IMR-90 (cell line): ENCODE measurements at regions not wholly inside any gene's neighbourhood (a gene's known extent, or its start where the extent isn't known, plus 50 kb on each side); places are given as distances from the start of the nearest gene placed in this dataset.

Experiments
- ATAC-seq: fragments of 200-7000 bp; cut with Tn5 transposase; 2 replicates; pipeline ENCODE4 v1.9.1; 2020; ENCODE audit warnings: low read depth, mild to moderate bottlenecking, moderate library complexity
- BruUV-seq: library from RNA; stranded (reverse); fragments of 400-500 nt; replicated peaks from 2 replicates; lab custom pipeline; 2021; lab: Mats Ljungman, UMichigan
- CTCF ChIA-PET: fragments of 300-600 bp; formaldehyde crosslinking; extraction: SDS; loops from one replicate; lab custom pipeline; 2021; ENCODE audit warnings: antibody characterized with exemption; lab: Yijun Ruan, JAX
- POLR2A ChIA-PET: fragments of 300-600 bp; sonication (Branson Sonifier 250); formaldehyde crosslinking; loops from one replicate; lab custom pipeline; 2022; ENCODE audit warnings: antibody characterized with exemption; ENCODE audit not compliant: unreplicated experiment; lab: Charles Lee
- DNase-seq: peaks from one replicate; pipeline ENCODE4 v3.0.0; 2013
- H2AFZ ChIP-seq: replicated peaks from 2 replicates; pipeline ENCODE3; 2013; ENCODE audit warnings: low read length, mild to moderate bottlenecking; ENCODE audit not compliant: poor library complexity
- H2AK5ac ChIP-seq: 2 replicates; pipeline ENCODE4 v1.6.1; 2013; ENCODE audit warnings: low read depth, low read length, inconsistent platforms
- H2AK9ac ChIP-seq: replicated peaks from 2 replicates; pipeline ENCODE3; 2013; ENCODE audit warnings: mild to moderate bottlenecking, low read depth, low read length, moderate library complexity; ENCODE audit not compliant: poor library complexity
- H2BK120ac ChIP-seq: 2 replicates; pipeline ENCODE4 v1.6.1; 2013; ENCODE audit warnings: low read depth, low read length, inconsistent platforms
- H2BK15ac ChIP-seq: 3 replicates; pipeline ENCODE4 v1.6.1; 2013; ENCODE audit warnings: low read depth, low read length, inconsistent platforms
- H2BK20ac ChIP-seq: 2 replicates; pipeline ENCODE4 v1.6.1; 2013; ENCODE audit warnings: low read depth, mild to moderate bottlenecking, inconsistent platforms, low read length, moderate library complexity
- H2BK5ac ChIP-seq: 2 replicates; pipeline ENCODE4 v1.6.1; 2013; ENCODE audit warnings: mild to moderate bottlenecking, low read depth, low read length, inconsistent platforms; ENCODE audit not compliant: poor library complexity, severe bottlenecking
- H3K14ac ChIP-seq: replicated peaks from 2 replicates; pipeline ENCODE4 v1.6.1; 2013; ENCODE audit warnings: low read depth, low read length, inconsistent platforms
- H3K18ac ChIP-seq: 2 replicates; pipeline ENCODE4 v1.6.1; 2013; ENCODE audit warnings: low read depth, low read length, control low read depth
- H3K23ac ChIP-seq: 2 replicates; pipeline ENCODE4 v1.6.1; 2013; ENCODE audit warnings: low read depth, low read length, inconsistent platforms
- H3K27ac ChIP-seq: 2 replicates; pipeline ENCODE4 v1.5.1; 2013; ENCODE audit warnings: mild to moderate bottlenecking, control low read depth, low read length; ENCODE audit not compliant: insufficient read depth
- H3K27me3 ChIP-seq: 2 replicates; pipeline ENCODE4 v1.6.1; 2013; ENCODE audit warnings: low read length; ENCODE audit not compliant: control insufficient read depth, insufficient read depth
- H3K36me3 ChIP-seq: 2 replicates; pipeline ENCODE4 v1.6.1; 2013; ENCODE audit warnings: low read length, mixed read lengths; ENCODE audit not compliant: control insufficient read depth, insufficient read depth
- H3K4ac ChIP-seq: 2 replicates; pipeline ENCODE4 v1.6.1; 2013; ENCODE audit warnings: low read depth, low read length, inconsistent platforms
- H3K4me1 ChIP-seq: 2 replicates; pipeline ENCODE4 v1.6.1; 2013; ENCODE audit warnings: low read length, mixed read lengths; ENCODE audit not compliant: control insufficient read depth, insufficient read depth
- H3K4me2 ChIP-seq: 2 replicates; pipeline ENCODE4 v1.6.1; 2013; ENCODE audit warnings: low read depth, mild to moderate bottlenecking, control low read depth, low read length, moderate library complexity
- H3K4me3 ChIP-seq: 2 replicates; pipeline ENCODE4 v1.5.1; 2013; ENCODE audit warnings: low read depth, mild to moderate bottlenecking, control low read depth, low read length, moderate library complexity; ENCODE audit not compliant: insufficient read depth
- H3K56ac ChIP-seq: 2 replicates; pipeline ENCODE4 v1.6.1; 2013; ENCODE audit warnings: low read length, inconsistent platforms; ENCODE audit not compliant: insufficient read depth; ENCODE audit errors: extremely low read depth
- H3K79me1 ChIP-seq, 2 experiments: 2 replicates each; pipeline ENCODE4 v1.6.1; 2013; ENCODE audit warnings: low read length in 2 of 2, inconsistent platforms in 1 of 2, low read depth in 1 of 2
- H3K9ac ChIP-seq: 2 replicates; pipeline ENCODE4 v1.6.1; 2013; ENCODE audit warnings: low read depth, low read length, control low read depth
- H3K9me1 ChIP-seq: 2 replicates; pipeline ENCODE4 v1.6.1; 2013; ENCODE audit warnings: low read length, inconsistent platforms; ENCODE audit not compliant: insufficient read depth
- H3K9me3 ChIP-seq: 2 replicates; pipeline ENCODE4 v1.6.1; 2013; ENCODE audit warnings: low read length; ENCODE audit not compliant: control insufficient read depth, insufficient read depth
- H4K20me1 ChIP-seq: 2 replicates; pipeline ENCODE4 v1.6.1; 2013; ENCODE audit warnings: low read length, inconsistent platforms; ENCODE audit not compliant: insufficient read depth
- H4K5ac ChIP-seq: 2 replicates; pipeline ENCODE4 v1.6.1; 2013; ENCODE audit warnings: mild to moderate bottlenecking, low read depth, low read length, control low read depth
- H4K8ac ChIP-seq, 2 experiments: 2 replicates each; pipeline ENCODE4 v1.6.1; 2013; ENCODE audit warnings: low read depth in 2 of 2, low read length in 2 of 2, control low read depth in 1 of 2, inconsistent platforms in 1 of 2
- H4K91ac ChIP-seq: 2 replicates; pipeline ENCODE4 v1.6.1; 2013; ENCODE audit warnings: low read depth, low read length, inconsistent platforms; ENCODE audit not compliant: insufficient read depth
- MAZ ChIP-seq: IDR thresholded peaks from 2 replicates; pipeline ENCODE4 v1.6.1; 2012; ENCODE audit warnings: low read depth, mild to moderate bottlenecking, low read length, improper control_type of control experiment, moderate library complexity, borderline replicate concordance
- USF2 ChIP-seq: fragments of 150-350 bp; IDR thresholded peaks from 2 replicates; pipeline ENCODE4 v1.6.1; 2017; ENCODE audit warnings: mild to moderate bottlenecking, antibody characterized with exemption, low read length, low read depth
- WGBS, 2 experiments: methylation state at CpG; one replicate each; pipeline versions ENCODE4 v1.1.5 to v1.1.7; 2013; ENCODE audit warnings: missing lambda C conversion rate in 2 of 2; ENCODE audit not compliant: insufficient read length in 1 of 2; ENCODE audit errors: extremely low coverage in 2 of 2; 5-methylcytosine and 5-hydroxymethylcytosine counted together
- dilution Hi-C: fragments of 300-500 bp; cut with HindIII; formaldehyde crosslinking; loops from one replicate; pipeline ENCODE4 v1.14.3; 2018; ENCODE audit warnings: low sequenced_read_pairs; ENCODE audit not compliant: unreplicated experiment
- in situ Hi-C: fragments of 300-500 bp; cut with MboI; formaldehyde crosslinking; loops from 3 replicates; pipeline ENCODE4 v1.14.3; 2019; ENCODE audit warnings: low sequenced_read_pairs, inconsistent platforms, mixed read lengths
- intact Hi-C: fragments of 100-400 bp; cut with micrococcal nuclease; formaldehyde crosslinking; loops from 2 replicates; pipeline ENCODE4 v1.10.0; 2022

- no peak overlapping the region for H3K9ac ChIP-seq
- no peak overlapping the region for H3K4me2 ChIP-seq
- in situ Hi-C loops, result no loop called here
- no peak overlapping the region for H2BK120ac ChIP-seq
- H3K4me3 ChIP-seq, result no peak overlapping the region
- TF ChIP-seq MAZ (no peak), USF2 (no peak)
- intact Hi-C loops, result no loop called here
- no peaks in the 10 kb centered on the region for H3K4me1 ChIP-seq
- no peak for DNase-seq
- ChIA-PET POLR2A (no interaction called here), CTCF (no interaction called here)
- H4K20me1 ChIP-seq, result no peaks in the 10 kb centered on the region
- WGBS, 2 experiments, result no CpG with 5 or more reads among the region's 1 CpG
- H3K9me1 ChIP-seq, result no peaks in the 10 kb centered on the region
- no peaks in the 10 kb centered on the region for H3K79me1 ChIP-seq
- no peak overlapping the region for H2BK15ac ChIP-seq
- no peak overlapping the region for H4K5ac ChIP-seq
- H3K4ac ChIP-seq, result no peak overlapping the region
- no TSS peak for BruUV-seq
- no peak overlapping the region for H4K8ac ChIP-seq
- dilution Hi-C loops, result no loop called here
- H3K36me3 ChIP-seq, result no peaks in the 10 kb centered on the region
- H3K27ac ChIP-seq, result no peak overlapping the region
- no peak overlapping the region for H2AK9ac ChIP-seq
- no peaks in the 10 kb centered on the region; the same call in 1 of the 2 replicates for H3K9me3 ChIP-seq
- H2BK5ac ChIP-seq, result no peak overlapping the region
- no peaks in the 10 kb centered on the region for H3K27me3 ChIP-seq
- no peak overlapping the region for H2AFZ ChIP-seq
- no peak overlapping the region for H3K18ac ChIP-seq
- no peak overlapping the region for H3K23ac ChIP-seq
- ATAC-seq, result no peak
- H3K56ac ChIP-seq, result no peak overlapping the region
- no peak overlapping the region for H2AK5ac ChIP-seq
- no peak overlapping the region for H4K91ac ChIP-seq
- H2BK20ac ChIP-seq, result no peak overlapping the region
- no peak overlapping the region for H3K14ac ChIP-seq
These were observed 669.6 kb downstream of the PCDH17 start for GRCh38 chr13:58300974-58301681.
